B cell (primary cell): ENCODE measurements at regions not wholly inside any gene's neighbourhood (a gene's known extent, or its start where the extent isn't known, plus 50 kb on each side); places are given as distances from the start of the nearest gene placed in this dataset.

Experiments used
- ATAC-seq: fragments of 200-7000 bp; cut with Tn5 transposase; one replicate; pipeline ENCODE4 v1.10.0; 2021; ENCODE audit warnings: low read depth, mild to moderate bottlenecking, moderate number of reproducible peaks, moderate library complexity
- CTCF ChIA-PET: fragments of 350-600 bp; sonication (Branson Sonifier 250); formaldehyde crosslinking; loops from one replicate; lab custom pipeline; 2021; ENCODE audit warnings: antibody characterized with exemption, inconsistent platforms; lab: Charles Lee
- POLR2A ChIA-PET: fragments of 350-600 bp; sonication (Branson Sonifier 250); formaldehyde crosslinking; loops from one replicate; lab custom pipeline; 2021; ENCODE audit warnings: antibody characterized with exemption; lab: Charles Lee
- DNase-seq: peaks from one replicate; pipeline ENCODE4 v3.0.0; 2013
- H2AFZ ChIP-seq: 2 replicates; pipeline ENCODE4 v1.6.1; 2012; ENCODE audit warnings: mild to moderate bottlenecking, low read depth, low read length; ENCODE audit not compliant: insufficient read depth, poor library complexity, severe bottlenecking
- H3K27ac ChIP-seq, 2 donors: 1 replicate in 1 of 2; 2 replicates in 1 of 2; pipeline ENCODE4 v1.5.1; 2012 to 2013; ENCODE audit warnings: low read length in 2 of 2, mild to moderate bottlenecking in 2 of 2, moderate library complexity in 1 of 2
- H3K27me3 ChIP-seq, 4 experiments: fragments of 200-600 bp in 1 of 4; sonication (generic) in 1 of 4; replicated peaks in 1 of 4; 1 replicate in 2 of 4; 2 replicates in 2 of 4; pipeline versions ENCODE4 v1.6.1 to v1.7.0; 2013 to 2016; ENCODE audit warnings: low read length in 3 of 4, mild to moderate bottlenecking in 2 of 4, mixed read lengths in 1 of 4, moderate library complexity in 1 of 4; ENCODE audit not compliant: insufficient read depth in 4 of 4, control insufficient read depth in 3 of 4; ENCODE audit errors: control extremely low read depth in 1 of 4
- H3K36me3 ChIP-seq, 2 experiments: replicated peaks in 1 of 2; 1 replicate in 1 of 2; 2 replicates in 1 of 2; pipeline versions ENCODE4 v1.6.1 to v1.7.1; 2013; ENCODE audit warnings: low read length in 1 of 2; ENCODE audit not compliant: insufficient read depth in 2 of 2, control insufficient read depth in 1 of 2; ENCODE audit errors: control extremely low read depth in 1 of 2, extremely low read depth in 1 of 2
- H3K4me1 ChIP-seq, 2 donors: fragments of 200-600 bp in 1 of 2; sonication (generic) in 1 of 2; 1 replicate in 1 of 2; 2 replicates in 1 of 2; pipeline versions ENCODE4 v1.5.1 to v1.6.1; 2013 to 2017; ENCODE audit warnings: low read length in 2 of 2; ENCODE audit not compliant: control insufficient read depth in 2 of 2, insufficient read depth in 2 of 2
- H3K4me2 ChIP-seq: replicated peaks from 2 replicates; pipeline ENCODE3; 2012; ENCODE audit warnings: mild to moderate bottlenecking, low read depth, low read length; ENCODE audit not compliant: poor library complexity, severe bottlenecking
- H3K4me3 ChIP-seq, 5 experiments: fragments of 200-600 bp in 1 of 5; sonication (generic) in 1 of 5; 1 replicate in 3 of 5; 2 replicates in 2 of 5; pipeline versions ENCODE4 v1.5.1 to v1.7.0; 2011 to 2016; ENCODE audit warnings: low read length in 4 of 5, mild to moderate bottlenecking in 4 of 5, low read depth in 2 of 5, control low read depth in 1 of 5, moderate library complexity in 1 of 5; ENCODE audit not compliant: insufficient read depth in 1 of 5; ENCODE audit errors: control extremely low read depth in 1 of 5, extremely low read depth in 1 of 5
- H3K79me2 ChIP-seq: fragments of 200-600 bp; sonication (generic); one replicate; pipeline ENCODE4 v1.6.0; 2016; ENCODE audit warnings: low read length; ENCODE audit not compliant: control insufficient read depth, insufficient read depth
- H3K9ac ChIP-seq: fragments of 200-600 bp; sonication (generic); 2 replicates; pipeline ENCODE4 v1.6.1; 2017; ENCODE audit warnings: mild to moderate bottlenecking, low read length, moderate library complexity
- H3K9me3 ChIP-seq, 3 donors: one replicate each; pipeline versions ENCODE4 v1.6.1 to v1.7.1; 2013; ENCODE audit warnings: low read length in 2 of 3; ENCODE audit not compliant: control insufficient read depth in 2 of 3, insufficient read depth in 1 of 3; ENCODE audit errors: control extremely low read depth in 1 of 3
- H4K20me1 ChIP-seq: 2 replicates; pipeline ENCODE4 v1.6.0; 2012; ENCODE audit warnings: mild to moderate bottlenecking, low read length; ENCODE audit not compliant: insufficient read depth, control insufficient read depth, poor library complexity, severe bottlenecking
- H3K27ac Mint-ChIP-seq: one replicate; pipeline ENCODE4 v1.8.0; 2021; ENCODE audit warnings: mixed read lengths
- H3K27me3 Mint-ChIP-seq: one replicate; pipeline ENCODE4 v1.8.0; 2021; ENCODE audit warnings: mixed read lengths
- H3K4me1 Mint-ChIP-seq: one replicate; pipeline ENCODE4 v1.8.0; 2021; ENCODE audit warnings: mixed read lengths
- H3K4me3 Mint-ChIP-seq: one replicate; pipeline ENCODE4 v1.8.0; 2021; ENCODE audit warnings: mixed read lengths
- H3K9me3 Mint-ChIP-seq: one replicate; pipeline ENCODE4 v1.8.0; 2022; ENCODE audit warnings: mixed read lengths; ENCODE audit not compliant: insufficient read depth
- CTCF ChIP-seq: fragments of 200-600 bp; IDR thresholded peaks from one replicate; pipeline ENCODE4 v1.8.0; 2022; ENCODE audit warnings: antibody characterized with exemption, mild to moderate bottlenecking
- EZH2 ChIP-seq: IDR thresholded peaks from 2 replicates; pipeline ENCODE4 v1.6.1; 2012; ENCODE audit warnings: borderline replicate concordance, low read depth, mild to moderate bottlenecking, moderate library complexity, low read length; ENCODE audit not compliant: insufficient read depth, poor library complexity, severe bottlenecking
- WGBS: methylation state at CpG from one replicate; pipeline ENCODE4 v1.1.5; 2013; ENCODE audit warnings: missing lambda C conversion rate; ENCODE audit not compliant: insufficient coverage; 5-methylcytosine and 5-hydroxymethylcytosine counted together
- intact Hi-C: fragments of 100-400 bp; cut with micrococcal nuclease; formaldehyde crosslinking; loops from one replicate; pipeline ENCODE4 v1.10.0; 2022

DNA sequence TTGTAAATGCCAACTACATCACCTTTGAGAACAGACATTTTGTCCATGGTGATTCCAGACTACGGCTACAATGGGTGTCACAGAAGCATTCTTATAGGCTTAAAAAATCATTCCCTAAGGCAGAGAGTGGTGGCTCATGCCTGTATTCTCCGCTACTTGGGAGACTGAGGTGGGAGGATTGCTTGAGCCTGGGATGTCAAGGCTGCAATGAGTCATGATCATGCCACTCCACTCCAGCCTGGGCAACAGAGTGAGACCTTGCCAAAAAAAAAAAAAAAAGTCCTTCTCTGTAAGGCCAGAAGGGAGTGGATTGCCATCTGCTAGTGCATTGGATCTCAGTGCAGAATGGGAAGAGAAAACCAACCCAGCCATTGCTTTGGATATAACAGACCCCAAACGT, 522.5 kb downstream of the VRK1 start:
- peaks cover 0 to 12% (median 0%) of the 10 kb centered on the region in 3 donors for H3K9me3 ChIP-seq
- H3K27me3 ChIP-seq = no peaks in the 10 kb centered on the region
- Mint-ChIP-seq H3K4me3 (no peak overlapping the region), H3K27me3 (no peaks in the 10 kb centered on the region), H3K27ac (no peak overlapping the region), H3K4me1 (no peaks in the 10 kb centered on the region), H3K9me3 (no peaks in the 10 kb centered on the region)
- H3K4me3 ChIP-seq = no peak overlapping the region
- no peak for ATAC-seq
- H4K20me1 ChIP-seq = no peaks in the 10 kb centered on the region
- no peaks in the 10 kb centered on the region for H3K36me3 ChIP-seq
- H2AFZ ChIP-seq = no peak overlapping the region
- 100% methylated on average over 1 of the region's 3 CpGs for WGBS
- intact Hi-C loops = no loop called here
- no peak overlapping the region for H3K9ac ChIP-seq
- POLR2A ChIA-PET = no interaction called here
- no peak for DNase-seq
- CTCF ChIA-PET = no interaction called here
- TF ChIP-seq CTCF = no peak
- TF ChIP-seq EZH2 = no peak
- H3K4me2 ChIP-seq = no peak overlapping the region
- no peaks in the 10 kb centered on the region for H3K4me1 ChIP-seq
- no peaks in the 10 kb centered on the region for H3K79me2 ChIP-seq
- no peak overlapping the region for H3K27ac ChIP-seq

GRCh38 chr14:97328743-97329142, 531.6 kb downstream of the VRK1 start:
- Histone ChIP-seq H3K9me3 (peaks cover 0 to 7% (median 0%) of the 10 kb centered on the region in 3 donors), H3K27me3 (no peaks in the 10 kb centered on the region), H3K4me3 (no peak overlapping the region), H2AFZ (no peak overlapping the region), H3K79me2 (no peaks in the 10 kb centered on the region), H3K27ac (no peak overlapping the region), H3K4me1 (no peaks in the 10 kb centered on the region), H3K9ac (no peak overlapping the region), H3K4me2 (no peak overlapping the region), H3K36me3 (no peaks in the 10 kb centered on the region), H4K20me1 (no peaks in the 10 kb centered on the region)
- ChIA-PET POLR2A (no interaction called here), CTCF (no interaction called here)
- H3K4me1 Mint-ChIP-seq = no peaks in the 10 kb centered on the region
- H3K4me3 Mint-ChIP-seq = no peak overlapping the region
- H3K27ac Mint-ChIP-seq = no peak overlapping the region
- peaks cover 4% of the 10 kb centered on the region for H3K27me3 Mint-ChIP-seq
- TF ChIP-seq CTCF (no peak), EZH2 (no peak)
- intact Hi-C loops = no loop called here
- DNase-seq (no peak), ATAC-seq (no peak)
- H3K9me3 Mint-ChIP-seq = no peaks in the 10 kb centered on the region
- WGBS = no CpG with 5 or more reads among the region's 3 CpGs
